ENCODE measurements at regions not wholly inside any gene's neighbourhood (a gene's known extent, or its start where the extent isn't known, plus 50 kb on each side); places are given as distances from the start of the nearest gene placed in this dataset.
A peak's percentile ranks its signal among the peaks of the same experiment; 100 is the strongest.

DNA sequence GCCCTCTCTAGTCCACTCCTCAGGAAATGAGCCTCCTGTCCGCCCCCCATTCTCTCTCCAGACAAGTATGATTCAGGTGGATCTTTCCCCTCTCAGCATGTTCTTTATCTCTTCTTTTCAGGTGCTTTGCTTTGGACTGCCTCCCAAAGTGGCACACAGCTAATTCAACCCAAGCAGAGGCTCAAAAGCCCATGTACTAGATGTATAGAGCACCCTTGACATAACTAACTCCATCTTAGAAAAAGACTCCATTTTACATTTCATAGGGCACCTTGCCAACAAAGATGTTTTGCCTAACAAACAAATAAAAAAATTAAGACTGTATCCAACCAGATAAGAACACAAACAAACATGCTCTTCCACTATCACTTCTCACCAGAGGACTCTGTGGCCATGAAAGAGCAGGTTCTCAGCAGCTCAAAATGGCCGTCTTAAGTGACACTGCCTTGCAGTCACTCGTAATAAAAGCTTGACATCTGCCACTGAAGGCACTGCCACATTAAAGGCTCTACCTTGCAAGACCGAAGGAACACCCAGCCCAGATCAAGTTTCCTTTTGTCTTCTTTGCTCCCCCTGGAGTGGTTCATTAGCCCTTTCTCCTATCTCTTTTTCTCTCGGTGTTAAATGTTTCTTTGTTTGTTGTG, 84.9 kb upstream of the TAB3 start:
- H3K27me3 Mint-ChIP-seq: peaks cover 3% of the 10 kb centered on the region
- peaks cover 18% of the 10 kb centered on the region for H3K4me1 Mint-ChIP-seq (ENCODE audit: low read depth)
- Histone ChIP-seq H3K4me3 (ENCODE audit: low read length) (no peak overlapping the region), H3K27ac (ENCODE audit: low read depth in 1 of 2, low read length in 2 of 2) (no peak overlapping the region), H3K36me3 (ENCODE audit: insufficient read depth, low read length) (no peaks in the 10 kb centered on the region), H3K4me1 (ENCODE audit: insufficient read depth, low read length) (no peaks in the 10 kb centered on the region), H3K9me3 (ENCODE audit: control insufficient read depth in 1 of 2, insufficient read depth in 1 of 2, low read length in 2 of 2) (no peaks in the 10 kb centered on the region), H3K27me3 (ENCODE audit: control insufficient read depth in 1 of 2, insufficient read depth in 2 of 2, low read length in 2 of 2) (no peaks in the 10 kb centered on the region)
- DNase-seq: no peak
- ChIA-PET POLR2A (no interaction called here), CTCF (no interaction called here)
- no peaks in the 10 kb centered on the region for H3K9me3 Mint-ChIP-seq
- no peaks in the 10 kb centered on the region for H3K36me3 Mint-ChIP-seq (ENCODE audit: low read depth)
- intact Hi-C loops (cut with DNase I, micrococcal nuclease): no loop called here
- no peak overlapping the region for H3K27ac Mint-ChIP-seq
- ATAC-seq (ENCODE audit: poor library complexity): no peak
- TF ChIP-seq, protein P1, sequence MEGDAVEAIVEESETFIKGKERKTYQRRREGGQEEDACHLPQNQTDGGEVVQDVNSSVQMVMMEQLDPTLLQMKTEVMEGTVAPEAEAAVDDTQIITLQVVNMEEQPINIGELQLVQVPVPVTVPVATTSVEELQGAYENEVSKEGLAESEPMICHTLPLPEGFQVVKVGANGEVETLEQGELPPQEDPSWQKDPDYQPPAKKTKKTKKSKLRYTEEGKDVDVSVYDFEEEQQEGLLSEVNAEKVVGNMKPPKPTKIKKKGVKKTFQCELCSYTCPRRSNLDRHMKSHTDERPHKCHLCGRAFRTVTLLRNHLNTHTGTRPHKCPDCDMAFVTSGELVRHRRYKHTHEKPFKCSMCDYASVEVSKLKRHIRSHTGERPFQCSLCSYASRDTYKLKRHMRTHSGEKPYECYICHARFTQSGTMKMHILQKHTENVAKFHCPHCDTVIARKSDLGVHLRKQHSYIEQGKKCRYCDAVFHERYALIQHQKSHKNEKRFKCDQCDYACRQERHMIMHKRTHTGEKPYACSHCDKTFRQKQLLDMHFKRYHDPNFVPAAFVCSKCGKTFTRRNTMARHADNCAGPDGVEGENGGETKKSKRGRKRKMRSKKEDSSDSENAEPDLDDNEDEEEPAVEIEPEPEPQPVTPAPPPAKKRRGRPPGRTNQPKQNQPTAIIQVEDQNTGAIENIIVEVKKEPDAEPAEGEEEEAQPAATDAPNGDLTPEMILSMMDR (IDR thresholded peaks at IDR 0.05): no peak
- H3K4me3 Mint-ChIP-seq: no peak overlapping the region

DNA sequence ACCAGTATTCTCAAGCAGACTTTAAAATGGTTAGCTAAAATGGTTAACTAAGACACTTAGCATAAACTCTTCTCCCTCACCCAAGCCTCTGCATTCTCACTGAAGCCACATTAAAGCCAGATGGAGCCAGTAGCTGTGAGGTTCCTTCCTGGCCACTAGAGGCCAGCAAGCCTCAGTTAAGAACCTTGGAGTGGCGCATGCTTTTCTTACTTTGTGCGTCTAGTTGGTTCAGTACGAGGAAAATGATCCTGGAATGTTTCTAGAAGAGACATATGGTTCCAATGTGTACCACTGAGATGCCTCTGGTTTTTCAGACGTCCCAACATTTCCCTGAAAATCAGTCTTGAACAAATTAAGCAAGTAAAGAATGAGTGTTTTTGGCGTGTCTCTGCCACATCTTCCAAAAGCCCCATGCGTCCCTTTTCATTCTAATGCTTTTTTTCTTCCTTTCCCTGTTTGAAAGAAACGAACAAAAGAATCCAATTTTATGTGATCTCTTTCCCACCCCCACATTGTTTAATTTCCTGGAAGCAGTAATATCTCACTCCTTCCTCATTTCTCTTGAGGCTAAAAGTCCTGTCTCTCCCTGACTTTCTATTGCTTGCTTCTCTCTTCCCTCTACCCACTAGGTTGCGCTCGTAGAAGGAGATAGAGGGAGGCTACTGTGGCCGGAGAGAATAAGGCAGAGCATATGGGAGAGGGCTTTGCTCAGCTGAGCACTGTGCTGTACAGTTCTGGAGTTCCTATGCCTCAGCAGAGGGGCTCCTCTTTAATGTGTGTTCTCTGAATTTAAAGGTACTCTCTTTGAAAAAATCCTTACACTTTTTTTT, 82.9 kb upstream of the TAB3 start:
- Mint-ChIP-seq H3K4me1 (ENCODE audit: low read depth) (peaks cover 18% of the 10 kb centered on the region), H3K27ac (no peak overlapping the region), H3K4me3 (peak overlapping the region; percentile 80), H3K27me3 (peaks cover 3% of the 10 kb centered on the region), H3K9me3 (no peaks in the 10 kb centered on the region), H3K36me3 (ENCODE audit: low read depth) (no peaks in the 10 kb centered on the region)
- Histone ChIP-seq H3K9me3 (ENCODE audit: control insufficient read depth in 1 of 2, insufficient read depth in 1 of 2, low read length in 2 of 2) (no peaks in the 10 kb centered on the region), H3K36me3 (ENCODE audit: insufficient read depth, low read length) (no peaks in the 10 kb centered on the region), H3K27ac (ENCODE audit: low read depth in 1 of 2, low read length in 2 of 2) (no peak overlapping the region), H3K4me3 (ENCODE audit: low read length) (peak overlapping the region; percentile 25), H3K4me1 (ENCODE audit: insufficient read depth, low read length) (no peaks in the 10 kb centered on the region), H3K27me3 (ENCODE audit: control insufficient read depth in 1 of 2, insufficient read depth in 2 of 2, low read length in 2 of 2) (no peaks in the 10 kb centered on the region)
- CTCF ChIA-PET: interaction anchor here (0.7 to 0.9 kb wide), 2 partner anchors 9 to 17 kb away, joined by 3 read pairs; no protein-coding TSS in a partner anchor
- POLR2A ChIA-PET: no interaction called here
- TF ChIP-seq, protein P1 (IDR thresholded peaks at IDR 0.05): peak; percentile 57
- peak in 9 of 14 experiments; percentile 0 to 29 (median 2) for DNase-seq
- peak; percentile 67 for ATAC-seq (ENCODE audit: poor library complexity)
- intact Hi-C loops (cut with DNase I, micrococcal nuclease): no loop called here

DNA sequence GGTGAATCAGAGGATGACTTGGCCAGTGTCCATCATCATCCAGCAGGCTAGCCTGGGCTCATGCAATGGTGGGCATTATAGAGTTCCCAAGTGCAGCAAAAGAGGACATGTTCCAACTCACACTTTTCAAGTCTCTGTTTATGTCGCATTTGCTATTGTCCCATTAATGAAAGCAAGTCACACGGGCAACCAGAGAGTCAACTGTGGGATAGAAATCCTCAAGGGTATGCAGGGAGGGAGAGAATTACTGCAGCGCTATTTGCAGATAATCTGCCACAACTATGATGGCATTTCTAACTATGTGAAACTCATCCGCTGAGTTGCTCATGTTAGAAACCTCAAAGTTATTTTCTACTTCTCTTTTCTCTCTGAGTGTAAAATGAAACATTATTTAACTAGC, 78.5 kb upstream of the TAB3 start:
- no peaks in the 10 kb centered on the region for H3K36me3 Mint-ChIP-seq (ENCODE audit: low read depth)
- peaks cover 8% of the 10 kb centered on the region for H3K4me1 Mint-ChIP-seq (ENCODE audit: low read depth)
- DNase-seq (no peak), ATAC-seq (ENCODE audit: poor library complexity) (no peak)
- H3K27ac Mint-ChIP-seq: no peak overlapping the region
- H3K27me3 Mint-ChIP-seq: peaks cover 3% of the 10 kb centered on the region
- ChIA-PET CTCF (no interaction called here), POLR2A (no interaction called here)
- TF ChIP-seq, protein P1 (IDR thresholded peaks at IDR 0.05): no peak
- H3K36me3 ChIP-seq (ENCODE audit: insufficient read depth, low read length): no peaks in the 10 kb centered on the region
- H3K4me1 ChIP-seq (ENCODE audit: insufficient read depth, low read length): no peaks in the 10 kb centered on the region
- no peak overlapping the region for H3K27ac ChIP-seq (ENCODE audit: low read depth in 1 of 2, low read length in 2 of 2)
- intact Hi-C loops (cut with DNase I, micrococcal nuclease): no loop called here
- H3K4me3 ChIP-seq (ENCODE audit: low read length): no peak overlapping the region
- H3K4me3 Mint-ChIP-seq: no peak overlapping the region
- no peaks in the 10 kb centered on the region for H3K9me3 ChIP-seq (ENCODE audit: control insufficient read depth in 1 of 2, insufficient read depth in 1 of 2, low read length in 2 of 2)
- no peaks in the 10 kb centered on the region for H3K27me3 ChIP-seq (ENCODE audit: control insufficient read depth in 1 of 2, insufficient read depth in 2 of 2, low read length in 2 of 2)
- H3K9me3 Mint-ChIP-seq: no peaks in the 10 kb centered on the region
